PC-3 (cell line): ENCODE measurements at regions not wholly inside any gene's neighbourhood (a gene's known extent, or its start where the extent isn't known, plus 50 kb on each side); places are given as distances from the start of the nearest gene placed in this dataset.

Experiments used
- ATAC-seq: fragments of 200-7000 bp; cut with Tn5 transposase; 2 replicates; pipeline ENCODE4 v1.9.1; 2020; ENCODE audit warnings: mild to moderate bottlenecking, moderate library complexity
- BruUV-seq: library from RNA; stranded (reverse); fragments of 400-500 nt; replicated peaks from 2 replicates; lab custom pipeline; 2021; lab: Mats Ljungman, UMichigan
- CTCF ChIA-PET: fragments of 300-600 bp; sonication (Branson Sonifier 250); formaldehyde crosslinking; loops from one replicate; lab custom pipeline; 2022; ENCODE audit warnings: antibody characterized with exemption; lab: Charles Lee
- POLR2A ChIA-PET: fragments of 300-600 bp; sonication (Branson Sonifier 250); formaldehyde crosslinking; loops from one replicate; lab custom pipeline; 2022; ENCODE audit warnings: antibody characterized with exemption; ENCODE audit not compliant: unreplicated experiment; lab: Charles Lee
- DNase-seq: peaks from one replicate; pipeline ENCODE4 v3.0.0-alpha.2; 2015
- H2AFZ ChIP-seq: fragments of 300-600 bp; sonication (generic); 2 replicates; pipeline ENCODE4 v1.6.0; 2016; ENCODE audit warnings: antibody characterized with exemption, low read length
- H3F3A ChIP-seq: fragments of 300-600 bp; sonication (generic); one replicate; pipeline ENCODE4 v1.6.0; 2017; ENCODE audit warnings: antibody characterized with exemption, low read length, control low read depth, mild to moderate bottlenecking; ENCODE audit not compliant: unreplicated experiment
- H3K27ac ChIP-seq: fragments of 300-600 bp; sonication (generic); 2 replicates; pipeline ENCODE4 v1.5.1; 2016; ENCODE audit warnings: mild to moderate bottlenecking, low read length
- H3K27me3 ChIP-seq: fragments of 300-600 bp; sonication (generic); 2 replicates; pipeline ENCODE4 v1.6.1; 2016; ENCODE audit warnings: low read length, mixed read lengths
- H3K36me3 ChIP-seq: fragments of 300-600 bp; sonication (generic); 2 replicates; pipeline ENCODE4 v1.6.1; 2016; ENCODE audit warnings: low read depth, mixed run types, low read length, mixed read lengths
- H3K4me1 ChIP-seq: fragments of 300-600 bp; sonication (generic); 2 replicates; pipeline ENCODE4 v1.5.1; 2016; ENCODE audit warnings: low read length; ENCODE audit not compliant: insufficient read depth
- H3K4me2 ChIP-seq: fragments of 300-600 bp; sonication (generic); 2 replicates; pipeline ENCODE4 v1.6.0; 2016; ENCODE audit warnings: low read length
- H3K4me3 ChIP-seq: fragments of 300-600 bp; sonication (generic); 2 replicates; pipeline ENCODE4 v1.5.1; 2016; ENCODE audit warnings: mild to moderate bottlenecking, low read length, mixed read lengths
- H3K79me2 ChIP-seq: fragments of 300-600 bp; sonication (generic); 2 replicates; pipeline ENCODE4 v1.6.1; 2017; ENCODE audit warnings: low read length, mixed read lengths
- H3K9ac ChIP-seq: fragments of 300-600 bp; sonication (generic); 2 replicates; pipeline ENCODE4 v1.6.0; 2016; ENCODE audit warnings: mild to moderate bottlenecking, low read length
- H3K9me2 ChIP-seq: fragments of 300-600 bp; sonication (generic); replicated peaks from 2 replicates; pipeline ENCODE4 v1.6.1; 2016; ENCODE audit warnings: mixed run types, low read length, mixed read lengths
- H3K9me3 ChIP-seq: fragments of 300-600 bp; sonication (generic); 2 replicates; pipeline ENCODE4 v1.6.1; 2016; ENCODE audit warnings: low read length, mixed read lengths
- H4K20me1 ChIP-seq: fragments of 300-600 bp; sonication (generic); 2 replicates; pipeline ENCODE4 v1.6.1; 2016; ENCODE audit warnings: low read length, mixed read lengths
- EZH2 ChIP-seq: fragments of 300-600 bp; sonication (generic); IDR thresholded peaks from one replicate; pipeline ENCODE4 v1.6.1; 2017; ENCODE audit warnings: antibody characterized with exemption, mild to moderate bottlenecking, low read length; ENCODE audit not compliant: unreplicated experiment
- EZH2phosphoT487 ChIP-seq: fragments of 300-600 bp; sonication (generic); IDR thresholded peaks from 2 replicates; pipeline ENCODE4 v1.6.1; 2018; ENCODE audit warnings: mild to moderate bottlenecking, antibody characterized with exemption, low read length, borderline replicate concordance
- intact Hi-C: fragments of 100-400 bp; cut with micrococcal nuclease; formaldehyde crosslinking; loops from 2 replicates; pipeline ENCODE4 v1.9.0; 2023
- TF ChIP-seq, protein P1 (sequence below): fragments of 300-600 bp; sonication (generic); conservative IDR thresholded peaks from 2 replicates; pipeline ENCODE4 v1.5.1; 2017; ENCODE audit warnings: antibody characterized with exemption, low read depth, mild to moderate bottlenecking, low read length

- TF ChIP-seq EZH2phosphoT487: no peak
- TF ChIP-seq, protein P1, sequence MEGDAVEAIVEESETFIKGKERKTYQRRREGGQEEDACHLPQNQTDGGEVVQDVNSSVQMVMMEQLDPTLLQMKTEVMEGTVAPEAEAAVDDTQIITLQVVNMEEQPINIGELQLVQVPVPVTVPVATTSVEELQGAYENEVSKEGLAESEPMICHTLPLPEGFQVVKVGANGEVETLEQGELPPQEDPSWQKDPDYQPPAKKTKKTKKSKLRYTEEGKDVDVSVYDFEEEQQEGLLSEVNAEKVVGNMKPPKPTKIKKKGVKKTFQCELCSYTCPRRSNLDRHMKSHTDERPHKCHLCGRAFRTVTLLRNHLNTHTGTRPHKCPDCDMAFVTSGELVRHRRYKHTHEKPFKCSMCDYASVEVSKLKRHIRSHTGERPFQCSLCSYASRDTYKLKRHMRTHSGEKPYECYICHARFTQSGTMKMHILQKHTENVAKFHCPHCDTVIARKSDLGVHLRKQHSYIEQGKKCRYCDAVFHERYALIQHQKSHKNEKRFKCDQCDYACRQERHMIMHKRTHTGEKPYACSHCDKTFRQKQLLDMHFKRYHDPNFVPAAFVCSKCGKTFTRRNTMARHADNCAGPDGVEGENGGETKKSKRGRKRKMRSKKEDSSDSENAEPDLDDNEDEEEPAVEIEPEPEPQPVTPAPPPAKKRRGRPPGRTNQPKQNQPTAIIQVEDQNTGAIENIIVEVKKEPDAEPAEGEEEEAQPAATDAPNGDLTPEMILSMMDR: no peak
- TF ChIP-seq EZH2: no peak
- Histone ChIP-seq H2AFZ (no peak overlapping the region), H3F3A (no peaks in the 10 kb centered on the region), H3K9ac (no peak overlapping the region), H3K9me2 (no peaks in the 10 kb centered on the region), H3K4me2 (no peak overlapping the region), H3K27ac (no peak overlapping the region), H3K36me3 (no peaks in the 10 kb centered on the region), H4K20me1 (no peaks in the 10 kb centered on the region), H3K4me1 (peaks cover 10% of the 10 kb centered on the region), H3K9me3 (no peaks in the 10 kb centered on the region), H3K27me3 (no peaks in the 10 kb centered on the region), H3K79me2 (no peaks in the 10 kb centered on the region), H3K4me3 (no peak overlapping the region)
- intact Hi-C loops: no loop called here
- CTCF ChIA-PET: no interaction called here
- DNase-seq (peak; percentile 9), ATAC-seq (no peak)
- POLR2A ChIA-PET: no interaction called here
- no TSS peak for BruUV-seq
These were observed 204.1 kb upstream of the DDX53 start for GRCh38 chrX:22795671-22796070.

DNA sequence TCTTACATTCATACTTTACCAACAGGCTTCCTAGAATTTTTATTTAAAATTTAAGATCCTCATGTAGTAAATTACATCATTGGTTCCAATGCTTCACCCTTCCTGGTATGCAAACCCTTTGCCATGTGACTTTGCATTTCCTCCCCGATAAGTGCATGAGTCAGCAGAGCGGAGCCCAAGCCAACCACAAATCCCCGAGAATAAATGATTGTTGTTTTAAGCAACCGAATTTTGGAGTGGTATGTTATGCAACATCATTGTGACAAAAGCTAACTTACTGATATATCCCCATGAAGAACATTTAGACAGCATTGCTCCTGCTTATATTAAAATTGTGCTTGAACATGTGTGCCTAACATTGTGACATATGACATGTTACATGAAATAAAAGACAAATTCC, 199.4 kb upstream of the DDX53 start:
- Histone ChIP-seq H3K4me3 (peak overlapping the region; percentile 31; the same call in 1 of the 2 replicates), H4K20me1 (no peaks in the 10 kb centered on the region), H3K79me2 (no peaks in the 10 kb centered on the region), H3K9me3 (no peaks in the 10 kb centered on the region), H2AFZ (no peak overlapping the region), H3K36me3 (no peaks in the 10 kb centered on the region), H3K9me2 (no peaks in the 10 kb centered on the region), H3K4me2 (peak overlapping the region; percentile 61), H3K27ac (peak overlapping the region; percentile 40), H3F3A (no peaks in the 10 kb centered on the region), H3K27me3 (no peaks in the 10 kb centered on the region), H3K9ac (no peak overlapping the region), H3K4me1 (peaks cover 17% of the 10 kb centered on the region)
- TF ChIP-seq, protein P1: no peak
- TF ChIP-seq EZH2phosphoT487 (no peak), EZH2 (no peak)
- peak; percentile 85 for ATAC-seq
- BruUV-seq: no TSS peak
- intact Hi-C loops: no loop called here
- DNase-seq: peak; percentile 81
- ChIA-PET CTCF (no interaction called here), POLR2A (no interaction called here)

GRCh38 chrX:22800806-22801205, 199.0 kb upstream of the DDX53 start:
- CTCF ChIA-PET: no interaction called here
- no peaks in the 10 kb centered on the region for H3K36me3 ChIP-seq

More at GRCh38 chrX:22800806-22801205, 199.0 kb upstream of the DDX53 start:
- DNase-seq (peak; percentile 9), ATAC-seq (0 out of 2 replicates have a peak, but pooled peaks have one; percentile 35)
- peak overlapping the region; percentile 31; the same call in 1 of the 2 replicates for H3K4me3 ChIP-seq
- POLR2A ChIA-PET: no interaction called here
- intact Hi-C loops: no loop called here
- no TSS peak for BruUV-seq
- H3K4me1 ChIP-seq: peaks cover 17% of the 10 kb centered on the region
- H3K9me3 ChIP-seq: no peaks in the 10 kb centered on the region
- H2AFZ ChIP-seq: no peak overlapping the region
- no peaks in the 10 kb centered on the region for H3K79me2 ChIP-seq
- H3K9ac ChIP-seq: no peak overlapping the region
- H3K27me3 ChIP-seq: no peaks in the 10 kb centered on the region
- H3K27ac ChIP-seq: peak overlapping the region; percentile 40
- no peaks in the 10 kb centered on the region for H3K9me2 ChIP-seq
- H3K4me2 ChIP-seq: peak overlapping the region; percentile 61
- no peak for TF ChIP-seq EZH2
- TF ChIP-seq, protein P1: no peak
- no peak for TF ChIP-seq EZH2phosphoT487
- H4K20me1 ChIP-seq: no peaks in the 10 kb centered on the region
- no peaks in the 10 kb centered on the region for H3F3A ChIP-seq
